Hepatocyte (in vitro differentiated cells): ENCODE measurements at regions not wholly inside any gene's neighbourhood (a gene's known extent, or its start where the extent isn't known, plus 50 kb on each side); places are given as distances from the start of the nearest gene placed in this dataset.

Experiments used
- DNase-seq: peaks from one replicate; pipeline ENCODE4 v3.0.0-alpha.2; 2016; ENCODE audit warnings: low spot score
- H2AFZ ChIP-seq: fragments of 200-600 bp; sonication (generic); 2 replicates; pipeline ENCODE4 v1.6.0; 2016; ENCODE audit warnings: antibody characterized with exemption, mild to moderate bottlenecking
- H3K27ac ChIP-seq: fragments of 200-600 bp; sonication (generic); 2 replicates; pipeline ENCODE4 v1.5.1; 2016; ENCODE audit warnings: mild to moderate bottlenecking
- H3K27me3 ChIP-seq: fragments of 200-600 bp; sonication (generic); 2 replicates; pipeline ENCODE4 v1.6.1; 2016
- H3K36me3 ChIP-seq: fragments of 200-600 bp; sonication (generic); replicated peaks from 2 replicates; pipeline ENCODE4 v1.5.1; 2016; ENCODE audit warnings: low read depth; ENCODE audit not compliant: insufficient read depth
- H3K4me1 ChIP-seq: fragments of 200-600 bp; sonication (generic); 2 replicates; pipeline ENCODE4 v1.5.1; 2016; ENCODE audit warnings: mild to moderate bottlenecking, moderate library complexity; ENCODE audit not compliant: insufficient read depth
- H3K4me2 ChIP-seq: fragments of 200-600 bp; sonication (generic); 2 replicates; pipeline ENCODE4 v1.6.0; 2016
- H3K4me3 ChIP-seq: fragments of 200-600 bp; sonication (generic); 2 replicates; pipeline ENCODE4 v1.5.1; 2016; ENCODE audit warnings: mild to moderate bottlenecking
- H3K79me2 ChIP-seq: fragments of 200-600 bp; sonication (generic); 2 replicates; pipeline ENCODE4 v1.6.0; 2017; ENCODE audit warnings: mild to moderate bottlenecking
- H3K9me2 ChIP-seq: fragments of 200-600 bp; sonication (generic); replicated peaks from 2 replicates; pipeline ENCODE4 v1.6.0; 2017; ENCODE audit warnings: mild to moderate bottlenecking; ENCODE audit not compliant: insufficient read depth
- H3K9me3 ChIP-seq: fragments of 200-600 bp; sonication (generic); 2 replicates; pipeline ENCODE4 v1.5.1; 2016; ENCODE audit warnings: low read depth, mild to moderate bottlenecking
- H4K20me1 ChIP-seq: fragments of 200-600 bp; sonication (generic); 2 replicates; pipeline ENCODE4 v1.6.0; 2016; ENCODE audit warnings: mild to moderate bottlenecking; ENCODE audit not compliant: insufficient read depth, poor library complexity, severe bottlenecking
- CTCF ChIP-seq: fragments of 200-600 bp; sonication (generic); IDR thresholded peaks from 2 replicates; pipeline ENCODE4 v1.5.1; 2016; ENCODE audit warnings: antibody characterized with exemption, mild to moderate bottlenecking; ENCODE audit not compliant: poor library complexity
- EZH2 ChIP-seq: fragments of 200-600 bp; sonication (generic); IDR thresholded peaks from 2 replicates; pipeline ENCODE4 v1.6.1; 2016; ENCODE audit warnings: antibody characterized with exemption, mild to moderate bottlenecking, borderline replicate concordance
- EZH2phosphoT487 ChIP-seq: fragments of 200-600 bp; sonication (generic); IDR thresholded peaks from one replicate; pipeline ENCODE4 v1.6.1; 2018; ENCODE audit warnings: antibody characterized with exemption, mild to moderate bottlenecking, low read depth, moderate library complexity; ENCODE audit not compliant: unreplicated experiment, severe bottlenecking
- WGBS: methylation state at CpG from one replicate; pipeline ENCODE4 v1.1.6; 2016; ENCODE audit warnings: low lambda C conversion rate; ENCODE audit errors: missing lambda C conversion rate; 5-methylcytosine and 5-hydroxymethylcytosine counted together

GRCh38 chr15:88376574-88377174, 90.5 kb downstream of the MRPL46 start:
- H3K27ac ChIP-seq, result no peak overlapping the region
- H3K36me3 ChIP-seq, result no peaks in the 10 kb centered on the region
- DNase-seq, result no peak
- no peaks in the 10 kb centered on the region for H3K9me2 ChIP-seq
- no peaks in the 10 kb centered on the region for H3K27me3 ChIP-seq
- no peak for TF ChIP-seq EZH2
- TF ChIP-seq CTCF, result no peak
- no peak for TF ChIP-seq EZH2phosphoT487
- H3K4me1 ChIP-seq, result no peaks in the 10 kb centered on the region
- WGBS, result 70% methylated on average over 3 of the region's 3 CpGs
- no peak overlapping the region for H2AFZ ChIP-seq
- H3K79me2 ChIP-seq, result no peaks in the 10 kb centered on the region
- H3K9me3 ChIP-seq, result no peaks in the 10 kb centered on the region
- H4K20me1 ChIP-seq, result no peaks in the 10 kb centered on the region
- no peak overlapping the region for H3K4me3 ChIP-seq
- no peak overlapping the region for H3K4me2 ChIP-seq

GRCh38 chr15:88375234-88375927, 91.8 kb downstream of the MRPL46 start:
- 52% methylated on average over 9 of the region's 9 CpGs for WGBS
- H3K9me3 ChIP-seq, result no peaks in the 10 kb centered on the region
- peak; percentile 25 for DNase-seq
- TF ChIP-seq EZH2phosphoT487, result no peak
- TF ChIP-seq EZH2, result no peak
- no peaks in the 10 kb centered on the region for H4K20me1 ChIP-seq
- H3K4me3 ChIP-seq, result no peak overlapping the region
- H3K4me1 ChIP-seq, result no peaks in the 10 kb centered on the region
- H3K27ac ChIP-seq, result no peak overlapping the region
- H2AFZ ChIP-seq, result no peak overlapping the region
- H3K36me3 ChIP-seq, result no peaks in the 10 kb centered on the region
- no peak overlapping the region for H3K4me2 ChIP-seq
- no peaks in the 10 kb centered on the region for H3K27me3 ChIP-seq
- H3K9me2 ChIP-seq, result no peaks in the 10 kb centered on the region
- H3K79me2 ChIP-seq, result no peaks in the 10 kb centered on the region

GRCh38 chr15:88365124-88365523, 102.1 kb downstream of the MRPL46 start:
- no peaks in the 10 kb centered on the region for H3K9me3 ChIP-seq
- WGBS, result 76% methylated on average over 7 of the region's 10 CpGs
- H3K27ac ChIP-seq, result no peak overlapping the region

More at GRCh38 chr15:88365124-88365523, 102.1 kb downstream of the MRPL46 start:
- no peaks in the 10 kb centered on the region for H3K79me2 ChIP-seq
- no peak for TF ChIP-seq EZH2
- no peak for TF ChIP-seq CTCF
- no peak for TF ChIP-seq EZH2phosphoT487
- H3K4me1 ChIP-seq, result no peaks in the 10 kb centered on the region
- no peaks in the 10 kb centered on the region for H3K27me3 ChIP-seq
- H3K9me2 ChIP-seq, result no peaks in the 10 kb centered on the region
- H2AFZ ChIP-seq, result no peak overlapping the region
- no peak overlapping the region for H3K4me3 ChIP-seq
- no peaks in the 10 kb centered on the region for H3K36me3 ChIP-seq
- H3K4me2 ChIP-seq, result no peak overlapping the region
- H4K20me1 ChIP-seq, result no peaks in the 10 kb centered on the region
- no peak for DNase-seq
